HCT116 (cell line): ENCODE measurements at regions not wholly inside any gene's neighbourhood (a gene's known extent, or its start where the extent isn't known, plus 50 kb on each side); places are given as distances from the start of the nearest gene placed in this dataset.

Experiments
- ATAC-seq: fragments of 200-7000 bp; cut with Tn5 transposase; 2 replicates; pipeline ENCODE4 v1.9.1; 2020; ENCODE audit warnings: mild to moderate bottlenecking, moderate library complexity
- BruUV-seq: library from RNA; stranded (reverse); fragments of 400-500 nt; replicated peaks from 2 replicates; lab custom pipeline; 2021; lab: Mats Ljungman, UMichigan
- CTCF ChIA-PET: fragments of 300-600 bp; sonication (Branson Sonifier 250); formaldehyde crosslinking; loops from one replicate; lab custom pipeline; 2021; ENCODE audit warnings: antibody characterized with exemption; lab: Charles Lee
- POLR2A ChIA-PET: fragments of 300-600, 350-600 bp; sonication (Branson Sonifier 250); formaldehyde crosslinking; loops from one replicate; lab custom pipeline; 2021; ENCODE audit warnings: antibody characterized with exemption; lab: Charles Lee
- RAD21 ChIA-PET, 2 experiments: fragments of 300-600 bp; sonication (Branson Sonifier 250); formaldehyde crosslinking; loops; one replicate each; lab custom pipeline; 2023; ENCODE audit warnings: low total read pairs in 2 of 2; ENCODE audit not compliant: uncharacterized antibody in 2 of 2, unreplicated experiment in 2 of 2, low non-redundant PET in 1 of 2; lab: Charles Lee
- DNase-seq: peaks from one replicate; pipeline ENCODE4 v3.0.0-alpha.2; 2010; ENCODE audit warnings: low read depth, low spot score
- H2AFZ ChIP-seq: fragments of 200-600 bp; shearing (Covaris generic), sonication (generic); 2 replicates; pipeline ENCODE4 v1.6.1; 2017; ENCODE audit warnings: low read depth, mixed run types, mixed read lengths, antibody characterized with exemption, low read length; ENCODE audit not compliant: poor library complexity, severe bottlenecking
- H3K27ac ChIP-seq: 2 replicates; pipeline ENCODE4 v1.5.1; 2012; ENCODE audit warnings: low read depth, low read length
- H3K27me3 ChIP-seq: fragments of 200-600 bp; sonication (generic); 2 replicates; pipeline ENCODE4 v1.6.1; 2016; ENCODE audit warnings: mixed run types, low read length, mixed read lengths; ENCODE audit not compliant: insufficient read depth
- H3K36me3 ChIP-seq, 2 experiments: fragments of 200-500 bp in 1 of 2; fragments of 200-600 bp in 1 of 2; sonication (Bioruptor generic) in 1 of 2; sonication (generic) in 1 of 2; 2 replicates each; pipeline versions ENCODE4 v1.5.1 to v1.6.1; 2014 to 2016; ENCODE audit warnings: low read length in 2 of 2, inconsistent platforms in 1 of 2, mixed read lengths in 1 of 2, mixed run types in 1 of 2; ENCODE audit not compliant: insufficient read depth in 2 of 2, control insufficient read depth in 1 of 2
- H3K4me1 ChIP-seq, 2 experiments: fragments of 200-600 bp in 1 of 2; sonication (generic) in 1 of 2; 2 replicates each; pipeline versions ENCODE4 v1.5.1 to v1.6.1; 2012 to 2017; ENCODE audit warnings: low read length in 2 of 2, inconsistent platforms in 1 of 2, mild to moderate bottlenecking in 1 of 2, mixed read lengths in 1 of 2, mixed run types in 1 of 2, moderate library complexity in 1 of 2; ENCODE audit not compliant: insufficient read depth in 2 of 2, control insufficient read depth in 1 of 2
- H3K4me2 ChIP-seq: fragments of 200-600 bp; sonication (generic); 2 replicates; pipeline ENCODE4 v1.6.1; 2017; ENCODE audit warnings: mixed run types, low read length, mixed read lengths
- H3K4me3 ChIP-seq, 2 experiments: fragments of 200-600 bp in 1 of 2; sonication (generic) in 1 of 2; replicated peaks in 1 of 2; 2 replicates each; pipeline ENCODE4 v1.5.1; 2011 to 2016; ENCODE audit warnings: low read length in 2 of 2, control low read depth in 1 of 2, low read depth in 1 of 2, mild to moderate bottlenecking in 1 of 2, mixed read lengths in 1 of 2, mixed run types in 1 of 2
- H3K79me2 ChIP-seq: fragments of 200-600 bp; sonication (generic); 2 replicates; pipeline ENCODE4 v1.6.1; 2017; ENCODE audit warnings: mild to moderate bottlenecking, mixed run types, low read length, moderate library complexity, mixed read lengths; ENCODE audit not compliant: insufficient read depth
- H3K9ac ChIP-seq: fragments of 200-600 bp; sonication (generic); 2 replicates; pipeline ENCODE4 v1.6.1; 2016; ENCODE audit warnings: low read length, mixed read lengths
- H3K9me2 ChIP-seq: fragments of 200-600 bp; sonication (generic), shearing (Covaris generic); 2 replicates; pipeline ENCODE4 v1.6.1; 2017; ENCODE audit warnings: mixed run types, mild to moderate bottlenecking, moderate library complexity; ENCODE audit not compliant: insufficient read depth
- H3K9me3 ChIP-seq, 2 experiments: fragments of 200-500 bp in 1 of 2; fragments of 200-600 bp in 1 of 2; sonication (Bioruptor generic) in 1 of 2; sonication (generic) in 1 of 2; 2 replicates each; pipeline ENCODE4 v1.6.1; 2014 to 2017; ENCODE audit warnings: low read length in 2 of 2, mixed read lengths in 2 of 2, inconsistent platforms in 1 of 2, low read depth in 1 of 2, mild to moderate bottlenecking in 1 of 2, mixed run types in 1 of 2, moderate library complexity in 1 of 2; ENCODE audit not compliant: control insufficient read depth in 1 of 2, insufficient read depth in 1 of 2
- H4K20me1 ChIP-seq: fragments of 200-600 bp; sonication (generic), shearing (Covaris generic); 2 replicates; pipeline ENCODE4 v1.6.1; 2017; ENCODE audit warnings: mixed run types, mild to moderate bottlenecking, moderate library complexity; ENCODE audit not compliant: insufficient read depth
- CBX3 ChIP-seq: IDR thresholded peaks from 2 replicates; pipeline ENCODE4 v1.6.1; 2012; ENCODE audit warnings: low read depth
- CEBPB ChIP-seq: IDR thresholded peaks from 2 replicates; pipeline ENCODE4 v1.6.1; 2012; ENCODE audit warnings: low read depth
- EGR1 ChIP-seq: IDR thresholded peaks from 2 replicates; pipeline ENCODE4 v1.6.1; 2012; ENCODE audit warnings: low read depth
- ELF1 ChIP-seq: IDR thresholded peaks from 2 replicates; pipeline ENCODE4 v1.6.1; 2012; ENCODE audit warnings: low read depth, borderline replicate concordance
- FOSL1 ChIP-seq: IDR thresholded peaks from 2 replicates; pipeline ENCODE4 v1.6.1; 2012; ENCODE audit warnings: low read depth
- JUND ChIP-seq: IDR thresholded peaks from 2 replicates; pipeline ENCODE4 v1.6.1; 2012
- POLR2AphosphoS5 ChIP-seq: IDR thresholded peaks from 2 replicates; pipeline ENCODE4 v1.6.1; 2011; ENCODE audit warnings: mild to moderate bottlenecking, low read depth, low read length, moderate library complexity
- RAD21 ChIP-seq: IDR thresholded peaks from 2 replicates; pipeline ENCODE4 v1.6.1; 2012; ENCODE audit warnings: low read depth, mild to moderate bottlenecking
- SIN3A ChIP-seq: IDR thresholded peaks from 2 replicates; pipeline ENCODE4 v1.6.1; 2012; ENCODE audit warnings: low read depth
- SRF ChIP-seq: IDR thresholded peaks from 2 replicates; pipeline ENCODE4 v1.6.1; 2012; ENCODE audit warnings: low read depth
- YY1 ChIP-seq: IDR thresholded peaks from 2 replicates; pipeline ENCODE4 v1.6.1; 2011; ENCODE audit warnings: low read length, low read depth, moderate library complexity, mild to moderate bottlenecking; ENCODE audit not compliant: insufficient replicate concordance; ENCODE audit errors: extremely low read depth
- ZFX ChIP-seq: fragments of 450-650 bp; IDR thresholded peaks from 2 replicates; pipeline ENCODE4 v1.6.1; 2017
- ZNF274 ChIP-seq: fragments of 200-500 bp; sonication (Bioruptor generic); IDR thresholded peaks from 2 replicates; pipeline ENCODE4 v1.6.1; 2014; ENCODE audit warnings: mild to moderate bottlenecking, low read depth, low read length, inconsistent platforms
- intact Hi-C: fragments of 100-400 bp; cut with micrococcal nuclease; formaldehyde crosslinking; loops from 2 replicates; pipeline ENCODE4 v1.10.0; 2022
- TF ChIP-seq, protein P1 (sequence below): IDR thresholded peaks from 2 replicates; pipeline ENCODE4 v1.6.1; 2012; ENCODE audit warnings: low read depth
- TF ChIP-seq, protein P2 (sequence below): IDR thresholded peaks from 2 replicates; pipeline ENCODE4 v1.6.1; 2012
- TF ChIP-seq, protein P3 (sequence below): IDR thresholded peaks from 2 replicates; pipeline ENCODE4 v1.6.1; 2012
- TF ChIP-seq, protein P4 (sequence below), 3 experiments: fragments of 200-600 bp in 1 of 3; sonication (generic) in 1 of 3; IDR thresholded peaks in 2 of 3; conservative IDR thresholded peaks in 1 of 3; 2 replicates each; pipeline ENCODE4 v1.5.1; 2012 to 2017; ENCODE audit warnings: low read depth in 2 of 3, low read length in 2 of 3, antibody characterized with exemption in 1 of 3, borderline replicate concordance in 1 of 3, control low read depth in 1 of 3, mild to moderate bottlenecking in 1 of 3, mixed read lengths in 1 of 3, mixed run types in 1 of 3, moderate library complexity in 1 of 3; ENCODE audit not compliant: insufficient read depth in 1 of 3

DNA sequence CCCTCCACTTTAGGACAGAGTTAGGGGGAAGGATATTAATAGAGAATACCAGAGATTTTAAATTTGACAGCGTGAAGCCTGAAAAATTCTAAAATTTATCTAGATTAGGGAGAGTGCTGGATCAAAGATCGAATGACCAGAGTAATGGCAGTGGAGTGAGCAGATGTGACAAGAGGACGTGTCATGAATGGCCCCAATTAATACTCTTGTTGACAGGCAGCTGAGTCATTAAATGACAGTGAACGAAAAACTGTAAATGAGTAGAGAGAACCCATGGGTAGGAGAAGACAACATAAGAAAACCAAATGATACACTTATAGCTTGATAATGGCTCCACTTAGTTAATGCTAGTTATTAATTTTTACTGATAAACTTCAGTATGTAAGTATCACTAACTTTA lies 73.9 kb upstream of the PLEKHA5 start:
- Histone ChIP-seq H3K9me3 (no peaks in the 10 kb centered on the region), H3K36me3 (no peaks in the 10 kb centered on the region), H3K79me2 (no peaks in the 10 kb centered on the region), H2AFZ (no peak overlapping the region), H3K27me3 (no peaks in the 10 kb centered on the region), H3K9me2 (no peaks in the 10 kb centered on the region), H3K4me2 (no peak overlapping the region), H3K4me1 (peaks cover 0 to 5% of the 10 kb centered on the region in 2 experiments; a peak in 1 of 4 replicates), H3K27ac (no peak overlapping the region), H4K20me1 (no peaks in the 10 kb centered on the region), H3K9ac (no peak overlapping the region), H3K4me3 (no peak overlapping the region)
- intact Hi-C loops, result no loop called here
- TF ChIP-seq, protein P1, sequence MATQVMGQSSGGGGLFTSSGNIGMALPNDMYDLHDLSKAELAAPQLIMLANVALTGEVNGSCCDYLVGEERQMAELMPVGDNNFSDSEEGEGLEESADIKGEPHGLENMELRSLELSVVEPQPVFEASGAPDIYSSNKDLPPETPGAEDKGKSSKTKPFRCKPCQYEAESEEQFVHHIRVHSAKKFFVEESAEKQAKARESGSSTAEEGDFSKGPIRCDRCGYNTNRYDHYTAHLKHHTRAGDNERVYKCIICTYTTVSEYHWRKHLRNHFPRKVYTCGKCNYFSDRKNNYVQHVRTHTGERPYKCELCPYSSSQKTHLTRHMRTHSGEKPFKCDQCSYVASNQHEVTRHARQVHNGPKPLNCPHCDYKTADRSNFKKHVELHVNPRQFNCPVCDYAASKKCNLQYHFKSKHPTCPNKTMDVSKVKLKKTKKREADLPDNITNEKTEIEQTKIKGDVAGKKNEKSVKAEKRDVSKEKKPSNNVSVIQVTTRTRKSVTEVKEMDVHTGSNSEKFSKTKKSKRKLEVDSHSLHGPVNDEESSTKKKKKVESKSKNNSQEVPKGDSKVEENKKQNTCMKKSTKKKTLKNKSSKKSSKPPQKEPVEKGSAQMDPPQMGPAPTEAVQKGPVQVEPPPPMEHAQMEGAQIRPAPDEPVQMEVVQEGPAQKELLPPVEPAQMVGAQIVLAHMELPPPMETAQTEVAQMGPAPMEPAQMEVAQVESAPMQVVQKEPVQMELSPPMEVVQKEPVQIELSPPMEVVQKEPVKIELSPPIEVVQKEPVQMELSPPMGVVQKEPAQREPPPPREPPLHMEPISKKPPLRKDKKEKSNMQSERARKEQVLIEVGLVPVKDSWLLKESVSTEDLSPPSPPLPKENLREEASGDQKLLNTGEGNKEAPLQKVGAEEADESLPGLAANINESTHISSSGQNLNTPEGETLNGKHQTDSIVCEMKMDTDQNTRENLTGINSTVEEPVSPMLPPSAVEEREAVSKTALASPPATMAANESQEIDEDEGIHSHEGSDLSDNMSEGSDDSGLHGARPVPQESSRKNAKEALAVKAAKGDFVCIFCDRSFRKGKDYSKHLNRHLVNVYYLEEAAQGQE, result no peak
- TF ChIP-seq ELF1 (no peak), EGR1 (no peak), FOSL1 (no peak), JUND (no peak), ZNF274 (no peak), SRF (no peak), ZFX (no peak), YY1 (no peak), SIN3A (no peak), CBX3 (no peak), CEBPB (no peak), POLR2AphosphoS5 (no peak), RAD21 (no peak)
- TF ChIP-seq, protein P2, sequence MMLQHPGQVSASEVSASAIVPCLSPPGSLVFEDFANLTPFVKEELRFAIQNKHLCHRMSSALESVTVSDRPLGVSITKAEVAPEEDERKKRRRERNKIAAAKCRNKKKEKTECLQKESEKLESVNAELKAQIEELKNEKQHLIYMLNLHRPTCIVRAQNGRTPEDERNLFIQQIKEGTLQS, result no peak
- TF ChIP-seq, protein P3, sequence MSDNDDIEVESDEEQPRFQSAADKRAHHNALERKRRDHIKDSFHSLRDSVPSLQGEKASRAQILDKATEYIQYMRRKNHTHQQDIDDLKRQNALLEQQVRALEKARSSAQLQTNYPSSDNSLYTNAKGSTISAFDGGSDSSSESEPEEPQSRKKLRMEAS, result no peak
- TF ChIP-seq, protein P4, sequence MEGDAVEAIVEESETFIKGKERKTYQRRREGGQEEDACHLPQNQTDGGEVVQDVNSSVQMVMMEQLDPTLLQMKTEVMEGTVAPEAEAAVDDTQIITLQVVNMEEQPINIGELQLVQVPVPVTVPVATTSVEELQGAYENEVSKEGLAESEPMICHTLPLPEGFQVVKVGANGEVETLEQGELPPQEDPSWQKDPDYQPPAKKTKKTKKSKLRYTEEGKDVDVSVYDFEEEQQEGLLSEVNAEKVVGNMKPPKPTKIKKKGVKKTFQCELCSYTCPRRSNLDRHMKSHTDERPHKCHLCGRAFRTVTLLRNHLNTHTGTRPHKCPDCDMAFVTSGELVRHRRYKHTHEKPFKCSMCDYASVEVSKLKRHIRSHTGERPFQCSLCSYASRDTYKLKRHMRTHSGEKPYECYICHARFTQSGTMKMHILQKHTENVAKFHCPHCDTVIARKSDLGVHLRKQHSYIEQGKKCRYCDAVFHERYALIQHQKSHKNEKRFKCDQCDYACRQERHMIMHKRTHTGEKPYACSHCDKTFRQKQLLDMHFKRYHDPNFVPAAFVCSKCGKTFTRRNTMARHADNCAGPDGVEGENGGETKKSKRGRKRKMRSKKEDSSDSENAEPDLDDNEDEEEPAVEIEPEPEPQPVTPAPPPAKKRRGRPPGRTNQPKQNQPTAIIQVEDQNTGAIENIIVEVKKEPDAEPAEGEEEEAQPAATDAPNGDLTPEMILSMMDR (IDR thresholded peaks at IDR 0.05 in 2 of 3, conservative IDR thresholded peaks at IDR 0.05 in 1 of 3; ENCODE audit: borderline replicate concordance in 1 of 3, insufficient read depth in 1 of 3, low read depth in 2 of 3, low read length in 2 of 3), result no peak
- ChIA-PET POLR2A (no interaction called here), CTCF (no interaction called here), RAD21 (no interaction called here)
- DNase-seq (no peak), ATAC-seq (no peak)
- BruUV-seq, result no TSS peak
